Testis (tissue), 2 donors: ENCODE measurements at regions not wholly inside any gene's neighbourhood (a gene's known extent, or its start where the extent isn't known, plus 50 kb on each side); places are given as distances from the start of the nearest gene placed in this dataset.
"Not testable (repeated sequence)": the region's sequence is repeated elsewhere in the genome, so short reads cannot be mapped to it uniquely, and the experiment has no call there.

ENCODE experiments used
- DNase-seq: peaks from one replicate; pipeline ENCODE4 v3.0.0-alpha.2; 2019
- H3K27ac ChIP-seq, 2 donors: fragments of 200-600 bp; sonication (generic); one replicate each; pipeline ENCODE4 v1.5.1; 2019
- H3K27me3 ChIP-seq: fragments of 200-600 bp; sonication (generic); one replicate; pipeline ENCODE4 v1.5.1; 2019
- H3K36me3 ChIP-seq: fragments of 200-600 bp; sonication (generic); one replicate; pipeline ENCODE4 v1.5.1; 2017; ENCODE audit warnings: low read depth; ENCODE audit errors: missing control alignments
- H3K4me1 ChIP-seq: fragments of 200-600 bp; sonication (generic); one replicate; pipeline ENCODE4 v1.5.1; 2019
- H3K4me3 ChIP-seq, 2 donors: fragments of 200-600 bp; sonication (generic); one replicate each; pipeline ENCODE4 v1.5.1; 2017 to 2019
- H3K9me3 ChIP-seq: fragments of 200-600 bp; sonication (generic); one replicate; pipeline ENCODE4 v1.5.1; 2017
- POLR2A ChIP-seq: fragments of 450-650 bp; IDR thresholded peaks from one replicate; pipeline ENCODE4 v1.6.1; 2017; ENCODE audit warnings: antibody characterized with exemption, mild to moderate bottlenecking, moderate library complexity
- WGBS, 2 donors: methylation state at CpG; one replicate each; pipeline ENCODE4 v1.1.5; 2018; 5-methylcytosine and 5-hydroxymethylcytosine counted together
- intact Hi-C: fragments of 100-400 bp; cut with DNase I; formaldehyde crosslinking; loops from one replicate; pipeline ENCODE4 v1.15.1; 2023; ENCODE audit warnings: low total_unique reads
- TF ChIP-seq, protein P1 (sequence below), 3 experiments: fragments of 450-650 bp in 2 of 3; fragments of 200-600 bp in 1 of 3; sonication (generic) in 1 of 3; IDR thresholded peaks; one replicate each; pipeline ENCODE4 v1.5.1; 2016 to 2019; ENCODE audit warnings: antibody characterized with exemption in 3 of 3, mild to moderate bottlenecking in 2 of 3, moderate library complexity in 1 of 3

DNA sequence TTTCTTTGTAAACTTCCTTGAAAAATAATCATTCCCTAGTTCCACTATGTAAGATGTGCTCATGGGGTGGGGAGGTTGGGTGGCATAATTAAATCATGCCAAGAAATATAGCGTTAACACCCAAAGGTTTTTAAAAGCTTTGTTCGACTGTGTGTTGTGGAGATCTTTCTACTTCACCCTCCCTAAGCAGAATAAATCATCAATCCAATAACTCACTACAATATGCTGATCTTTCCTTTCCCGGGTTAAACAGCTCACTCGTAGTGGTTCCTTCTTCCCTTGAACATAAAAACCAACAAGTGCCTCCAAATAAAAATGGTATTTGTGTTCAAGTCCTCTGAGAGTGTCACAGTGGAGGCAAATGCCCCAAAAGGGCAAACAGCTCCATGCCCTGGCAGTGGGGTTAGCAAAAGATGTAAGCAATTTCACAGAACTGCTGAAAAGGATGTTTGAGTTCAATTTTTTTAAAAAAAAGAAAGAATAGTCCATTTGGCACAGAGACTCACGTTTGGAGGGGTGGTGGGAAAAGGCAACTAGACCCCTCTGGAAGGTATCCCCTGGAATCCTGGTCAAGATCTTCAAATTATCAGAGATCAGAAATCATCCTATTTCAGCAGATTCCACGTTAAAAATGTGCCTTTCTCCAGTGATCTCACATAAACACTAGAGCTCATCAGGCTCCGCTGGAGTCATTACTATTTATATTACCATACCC, 99.1 kb downstream of the TFAP2A start:
- no peak overlapping the region for H3K4me3 ChIP-seq
- intact Hi-C loops = no loop called here
- H3K27ac ChIP-seq = no peak overlapping the region
- TF ChIP-seq, protein P1, sequence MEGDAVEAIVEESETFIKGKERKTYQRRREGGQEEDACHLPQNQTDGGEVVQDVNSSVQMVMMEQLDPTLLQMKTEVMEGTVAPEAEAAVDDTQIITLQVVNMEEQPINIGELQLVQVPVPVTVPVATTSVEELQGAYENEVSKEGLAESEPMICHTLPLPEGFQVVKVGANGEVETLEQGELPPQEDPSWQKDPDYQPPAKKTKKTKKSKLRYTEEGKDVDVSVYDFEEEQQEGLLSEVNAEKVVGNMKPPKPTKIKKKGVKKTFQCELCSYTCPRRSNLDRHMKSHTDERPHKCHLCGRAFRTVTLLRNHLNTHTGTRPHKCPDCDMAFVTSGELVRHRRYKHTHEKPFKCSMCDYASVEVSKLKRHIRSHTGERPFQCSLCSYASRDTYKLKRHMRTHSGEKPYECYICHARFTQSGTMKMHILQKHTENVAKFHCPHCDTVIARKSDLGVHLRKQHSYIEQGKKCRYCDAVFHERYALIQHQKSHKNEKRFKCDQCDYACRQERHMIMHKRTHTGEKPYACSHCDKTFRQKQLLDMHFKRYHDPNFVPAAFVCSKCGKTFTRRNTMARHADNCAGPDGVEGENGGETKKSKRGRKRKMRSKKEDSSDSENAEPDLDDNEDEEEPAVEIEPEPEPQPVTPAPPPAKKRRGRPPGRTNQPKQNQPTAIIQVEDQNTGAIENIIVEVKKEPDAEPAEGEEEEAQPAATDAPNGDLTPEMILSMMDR (IDR thresholded peaks at IDR 0.05) = no peak
- TF ChIP-seq POLR2A = no peak
- 36 to 47% methylated on average over 7 of the region's 7 CpGs for WGBS, 2 donors
- no peaks in the 10 kb centered on the region for H3K36me3 ChIP-seq
- no peaks in the 10 kb centered on the region for H3K27me3 ChIP-seq
- no peak for DNase-seq
- no peaks in the 10 kb centered on the region for H3K9me3 ChIP-seq
- H3K4me1 ChIP-seq = no peaks in the 10 kb centered on the region

DNA sequence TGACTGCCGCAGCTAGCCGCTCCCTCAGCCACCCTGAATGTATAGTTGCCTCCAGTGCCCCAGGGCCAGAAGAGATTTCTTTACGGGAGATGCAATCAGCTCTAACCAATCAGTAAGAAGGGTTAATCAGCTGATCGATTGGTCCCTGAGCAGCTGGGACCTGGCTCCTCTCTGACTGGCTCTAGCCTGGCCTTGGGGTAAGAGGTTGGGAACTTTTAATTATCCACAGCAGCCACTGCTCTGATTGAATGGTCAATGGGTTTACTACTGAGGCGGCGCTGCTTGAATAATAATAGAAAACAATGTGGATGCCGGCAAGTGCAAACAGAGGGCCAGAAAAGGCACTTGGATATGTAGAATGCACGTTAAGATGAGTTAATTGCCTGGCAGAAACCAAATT, 99.8 kb downstream of the TFAP2A start:
- H3K4me1 ChIP-seq = no peaks in the 10 kb centered on the region
- no peak for DNase-seq

DNA sequence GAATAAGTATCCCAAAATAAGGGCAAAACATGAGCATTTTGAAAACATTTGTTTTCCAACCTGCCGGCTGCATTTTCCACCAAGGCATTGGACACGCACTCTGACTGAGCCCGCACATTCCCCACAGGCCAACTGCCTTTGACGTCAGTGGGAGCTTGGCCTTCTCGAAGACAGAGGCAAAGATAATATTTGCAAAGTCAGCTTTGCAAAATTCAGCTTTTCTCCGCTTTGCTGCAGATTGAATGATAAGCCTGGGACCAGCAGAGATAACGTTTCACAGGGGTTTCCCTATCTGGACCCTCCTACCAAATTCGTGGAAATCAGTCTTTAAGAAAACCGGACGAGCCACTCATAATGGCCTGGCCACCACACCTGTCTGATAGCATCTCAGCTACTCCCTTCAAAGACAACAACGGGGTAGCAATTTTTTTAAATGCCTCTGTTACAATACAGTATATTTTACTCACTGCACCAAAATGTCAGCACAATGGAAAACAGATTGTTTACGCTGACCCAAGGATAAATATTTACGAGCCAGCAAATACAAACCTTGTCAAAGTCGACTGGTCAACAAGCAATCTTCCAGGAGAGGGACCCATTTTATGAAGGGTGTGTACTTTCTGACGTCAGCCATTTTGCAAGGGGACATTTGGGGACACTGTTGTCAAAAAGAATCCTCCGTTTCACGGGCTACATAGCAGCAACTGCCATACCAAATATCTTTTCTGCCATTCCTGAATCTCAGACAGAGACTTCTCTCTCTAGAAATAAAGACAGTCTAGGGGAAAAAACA, 100.5 kb downstream of the TFAP2A start:
- intact Hi-C loops = no loop called here
- no peaks in the 10 kb centered on the region for H3K9me3 ChIP-seq
- 71 to 76% methylated on average over 17 of the region's 17 CpGs for WGBS, 2 donors
- no peaks in the 10 kb centered on the region for H3K36me3 ChIP-seq
- H3K4me1 ChIP-seq = no peaks in the 10 kb centered on the region
- TF ChIP-seq POLR2A = no peak
- TF ChIP-seq, protein P1 (IDR thresholded peaks at IDR 0.05) = no peak
- no peak overlapping the region for H3K27ac ChIP-seq
- no peak for DNase-seq
- H3K4me3 ChIP-seq = no peak overlapping the region
- H3K27me3 ChIP-seq = no peaks in the 10 kb centered on the region

More for the DNA sequence above, 99.8 kb downstream of the TFAP2A start:
- Histone ChIP-seq H3K27ac (no peak overlapping the region), H3K36me3 (no peaks in the 10 kb centered on the region), H3K27me3 (no peaks in the 10 kb centered on the region), H3K9me3 (no peaks in the 10 kb centered on the region), H3K4me3 (no peak overlapping the region)
- no peak for TF ChIP-seq POLR2A
- intact Hi-C loops = no loop called here
- WGBS, 2 donors = 44 to 54% methylated on average over 8 of the region's 8 CpGs

DNA sequence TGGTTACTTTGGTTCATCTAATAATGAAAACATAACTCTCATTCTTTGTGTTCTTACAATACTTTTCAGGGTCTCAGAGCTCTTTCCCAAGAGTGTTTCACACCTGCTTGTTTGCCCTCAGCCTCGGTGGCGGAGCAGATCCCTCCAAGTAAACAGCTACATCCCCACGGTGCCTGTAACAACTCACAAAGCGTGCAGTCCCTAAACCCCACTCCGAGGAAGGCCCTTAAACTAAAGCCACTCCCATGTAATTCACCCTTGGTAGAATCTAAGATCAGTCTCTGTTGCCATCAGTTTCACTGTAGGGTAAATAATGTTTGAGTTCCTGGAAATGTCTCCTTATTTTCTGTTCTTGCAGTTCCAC, 101.1 kb downstream of the TFAP2A start:
- Histone ChIP-seq H3K27me3 (no peaks in the 10 kb centered on the region), H3K4me1 (no peaks in the 10 kb centered on the region), H3K4me3 (no peak overlapping the region), H3K9me3 (no peaks in the 10 kb centered on the region), H3K27ac (no peak overlapping the region), H3K36me3 (no peaks in the 10 kb centered on the region)
- 64 to 67% methylated on average over 5 of the region's 5 CpGs for WGBS, 2 donors
- intact Hi-C loops = no loop called here
- DNase-seq = no peak
- TF ChIP-seq POLR2A = no peak
- TF ChIP-seq, protein P1 (IDR thresholded peaks at IDR 0.05) = no peak

DNA sequence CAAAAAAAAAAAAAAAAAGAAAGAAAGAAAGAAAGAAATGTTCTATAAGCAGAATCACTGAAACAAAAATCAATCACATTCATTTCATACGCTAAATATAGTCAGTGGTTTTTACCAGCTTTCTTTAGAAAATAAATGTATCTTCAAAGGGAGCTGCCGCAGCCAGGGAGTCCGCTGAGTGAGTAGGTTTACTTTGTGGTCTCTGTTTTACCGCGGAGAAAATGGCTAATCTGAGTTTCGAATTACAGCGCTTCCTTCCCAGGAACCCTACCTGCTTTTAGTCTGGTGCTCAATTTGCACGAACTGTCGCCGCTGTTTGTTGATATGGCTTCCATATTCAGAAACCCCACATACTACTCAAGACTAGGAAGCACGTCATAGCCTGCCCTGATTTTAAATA, 102.4 kb downstream of the TFAP2A start:
- TF ChIP-seq, protein P1 (IDR thresholded peaks at IDR 0.05) = no peak
- no peak for TF ChIP-seq POLR2A
- DNase-seq = no peak
- Histone ChIP-seq H3K4me3 (peak overlapping the region in 1 of 2 donors; percentile 26), H3K4me1 (no peaks in the 10 kb centered on the region), H3K9me3 (no peaks in the 10 kb centered on the region), H3K27me3 (no peaks in the 10 kb centered on the region), H3K27ac (no peak overlapping the region), H3K36me3 (no peaks in the 10 kb centered on the region)
- WGBS, 2 donors = 52 to 60% methylated on average over 11 of the region's 11 CpGs
- intact Hi-C loops = no loop called here

DNA sequence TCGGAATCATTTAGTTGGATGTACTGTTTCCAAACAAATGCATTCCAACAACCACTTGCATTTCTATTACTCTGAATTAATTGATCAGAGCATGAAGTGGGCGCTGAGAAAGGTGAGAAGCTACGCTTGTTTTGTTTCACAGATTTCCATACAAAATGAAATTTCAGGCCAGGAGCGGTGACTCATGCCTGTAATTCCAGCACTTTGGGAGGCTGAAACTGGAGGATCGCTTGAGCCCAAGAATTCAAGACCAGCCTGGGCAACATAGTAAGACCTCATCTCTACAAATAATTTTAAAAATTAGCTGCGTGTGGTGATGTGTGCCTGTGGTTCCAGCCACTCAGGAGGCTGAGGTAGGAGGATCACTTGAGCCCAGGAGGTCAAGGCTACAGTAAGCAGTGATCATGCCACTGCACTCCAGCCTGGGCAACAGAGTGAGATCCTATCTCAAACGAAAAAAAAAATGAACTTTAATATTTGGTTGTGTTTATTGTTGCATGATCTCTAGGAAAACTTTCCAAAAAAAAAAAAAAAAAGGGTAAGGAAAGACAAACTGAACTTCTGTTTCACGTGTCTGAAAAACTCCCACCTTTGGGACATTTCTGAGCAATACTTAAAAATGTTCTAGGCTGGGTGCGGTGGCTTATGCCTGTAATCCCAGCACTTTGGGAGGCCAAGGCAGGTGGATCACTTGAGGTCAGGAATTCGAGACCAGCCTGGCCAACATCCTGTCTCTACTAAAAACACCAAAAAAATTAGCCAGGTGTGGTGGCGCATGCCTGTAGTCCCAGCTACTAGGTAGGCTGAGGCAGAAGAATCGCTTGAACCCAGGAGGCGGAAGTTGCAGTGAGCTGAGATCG, 103.1 kb downstream of the TFAP2A start:
- H3K4me3 ChIP-seq, intact Hi-C loops: not testable (repeated sequence)
- 70 to 86% methylated on average over 14 of the region's 14 CpGs for WGBS, 2 donors

More for the DNA sequence above, 103.1 kb downstream of the TFAP2A start:
- H3K4me1 ChIP-seq, H3K27me3 ChIP-seq, H3K27ac ChIP-seq, H3K9me3 ChIP-seq, H3K36me3 ChIP-seq, DNase-seq: not testable (repeated sequence)
